ENCODE measurements at regions not wholly inside any gene's neighbourhood (a gene's known extent, or its start where the extent isn't known, plus 50 kb on each side); places are given as distances from the start of the nearest gene placed in this dataset.

GRCh38 chr21:27269644-27270043 lies 302.8 kb upstream of the ADAMTS5 start:
- DNase-seq (ENCODE audit: low spot score) = no peak

GRCh38 chr21:27268290-27268689 lies 301.4 kb upstream of the ADAMTS5 start:
- DNase-seq (ENCODE audit: low spot score) = no peak

- no peak for DNase-seq (ENCODE audit: low spot score)
These were observed 299.1 kb upstream of the ADAMTS5 start for GRCh38 chr21:27265949-27266348.

- DNase-seq (ENCODE audit: low spot score) = no peak
These were observed 298.6 kb upstream of the ADAMTS5 start for GRCh38 chr21:27265492-27265891.

DNA sequence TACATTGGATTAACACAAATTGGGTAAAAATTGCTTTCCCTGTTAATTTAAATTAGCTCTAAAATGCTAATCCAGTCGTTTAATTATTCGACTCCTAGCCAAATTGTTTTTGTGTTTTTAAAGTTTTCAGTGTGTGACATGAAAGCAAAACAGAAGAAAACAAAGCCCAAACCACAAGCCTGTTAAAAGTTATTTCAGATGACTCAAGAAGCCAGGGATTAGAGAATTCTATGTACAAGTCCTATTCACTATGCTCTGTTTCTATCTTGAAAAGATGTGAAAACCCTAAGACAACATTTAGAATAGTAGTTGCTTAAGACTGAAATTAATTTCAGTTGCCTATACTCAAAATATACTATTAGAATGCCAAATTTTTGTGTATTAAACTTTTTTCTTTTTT lies 294.8 kb upstream of the ADAMTS5 start:
- DNase-seq (ENCODE audit: low spot score) = no peak

GRCh38 chr21:27260728-27261127 lies 293.8 kb upstream of the ADAMTS5 start:
- DNase-seq (ENCODE audit: low spot score) = no peak

DNA sequence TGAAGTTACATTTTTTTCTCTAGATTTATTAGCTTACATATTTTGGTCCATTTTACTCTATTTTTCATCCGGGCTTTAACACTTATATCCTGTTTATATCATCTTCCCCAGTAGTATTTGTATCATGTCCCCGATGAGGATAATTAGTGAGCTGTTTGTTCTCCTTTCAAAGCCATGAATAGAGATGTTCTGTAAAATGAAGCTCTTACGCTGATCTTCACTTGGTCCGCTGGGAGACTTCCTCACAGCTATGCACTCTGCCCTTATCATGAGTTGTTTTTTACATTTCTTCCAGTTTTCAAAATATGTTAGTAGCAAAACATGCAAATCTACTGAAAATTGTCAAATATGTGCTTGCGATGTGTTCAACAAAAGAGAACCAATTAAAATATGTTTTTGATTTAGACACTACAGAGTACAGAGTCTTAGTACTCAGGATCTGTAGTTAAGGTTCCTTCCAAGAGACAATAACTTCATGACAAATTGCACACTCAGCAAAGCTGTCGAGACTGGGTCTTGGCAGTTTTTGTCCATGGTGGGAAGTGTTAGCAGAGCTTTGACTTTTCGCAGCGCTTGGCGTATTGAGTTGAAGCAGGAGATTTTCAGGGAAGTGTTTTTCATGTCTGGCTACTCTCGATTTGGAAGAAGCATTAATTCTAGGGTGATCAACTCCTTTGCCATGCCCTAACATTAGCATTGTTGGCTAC lies 292.0 kb upstream of the ADAMTS5 start:
- no peak for DNase-seq (ENCODE audit: low spot score)

GRCh38 chr21:27257908-27258556 lies 291.1 kb upstream of the ADAMTS5 start:
- DNase-seq (ENCODE audit: low spot score) = no peak

DNA sequence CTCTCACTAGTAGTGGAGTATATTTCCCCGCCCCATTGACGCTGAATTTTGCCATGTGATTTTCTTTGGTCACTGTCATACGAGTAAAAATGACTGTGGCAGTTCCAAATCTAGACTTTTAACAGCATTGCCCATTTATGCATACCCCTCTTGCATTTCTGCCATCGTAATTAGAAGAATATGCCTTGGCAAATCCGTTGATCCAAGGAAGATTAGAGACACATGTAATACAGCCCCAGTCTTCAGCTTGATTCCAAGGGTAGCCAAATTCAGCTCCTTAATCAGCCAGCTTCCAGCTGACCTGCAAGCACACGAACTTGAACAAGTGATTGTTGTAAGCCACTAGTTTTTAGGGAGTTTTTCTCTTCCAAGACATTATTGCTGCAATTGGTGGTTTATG lies 290.3 kb upstream of the ADAMTS5 start:
- no peak for DNase-seq (ENCODE audit: low spot score)

DNA sequence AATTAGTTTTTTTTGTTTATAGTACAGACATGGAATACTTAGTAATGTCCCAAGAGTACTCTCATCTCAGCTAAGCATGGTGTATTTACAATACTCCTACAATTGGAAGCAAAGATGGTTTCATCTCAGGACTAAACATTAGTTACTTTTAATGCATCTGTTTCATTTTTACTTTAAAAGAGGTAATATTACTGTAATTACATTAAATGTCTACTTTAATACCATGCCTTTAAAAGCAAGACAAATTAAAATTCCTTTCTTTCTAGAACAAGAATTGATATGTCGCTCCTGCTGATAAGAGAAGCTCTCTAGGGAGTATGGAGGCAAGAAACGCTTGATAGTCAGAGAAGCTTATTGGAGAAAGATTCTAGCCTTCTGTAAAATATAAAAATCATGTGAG lies 284.9 kb upstream of the ADAMTS5 start:
- DNase-seq (ENCODE audit: low spot score) = no peak

DNA sequence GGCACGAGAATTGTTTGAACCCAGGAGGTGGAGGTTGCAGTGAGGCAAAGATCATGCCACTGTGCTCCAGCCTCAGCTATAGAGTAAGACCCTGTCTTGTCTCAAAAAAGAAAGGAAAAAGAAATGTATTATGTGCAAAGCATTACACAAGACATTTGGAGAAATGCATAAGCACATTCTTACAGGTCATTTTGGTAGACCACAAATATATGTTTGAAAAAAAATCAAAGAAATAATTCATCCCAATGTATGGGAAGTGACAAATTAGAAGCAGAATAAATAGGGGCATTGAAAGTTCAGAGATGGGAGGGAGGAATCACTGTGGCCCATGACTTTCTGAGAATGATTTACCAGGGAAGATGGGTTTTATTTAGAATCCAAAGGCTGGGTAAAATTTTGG lies 283.5 kb upstream of the ADAMTS5 start:
- no peak for DNase-seq (ENCODE audit: low spot score)

DNA sequence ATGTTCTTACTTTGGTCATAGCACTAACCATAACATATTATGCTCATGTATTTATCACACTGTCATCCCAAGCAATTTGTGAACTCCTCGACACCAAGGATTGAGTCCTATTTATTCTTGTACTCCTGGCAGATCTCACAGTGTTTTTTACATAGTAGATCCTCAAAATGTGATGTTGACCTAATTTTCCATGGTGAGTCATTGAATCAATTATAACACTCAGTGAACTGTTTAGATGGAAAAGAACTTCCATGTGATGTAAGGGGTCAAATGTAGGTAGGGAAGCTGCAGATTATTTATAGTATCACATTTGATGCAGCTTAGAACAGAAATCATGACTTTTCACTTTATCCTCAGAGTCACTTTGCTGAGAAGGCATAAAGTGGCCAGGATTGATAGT lies 281.9 kb upstream of the ADAMTS5 start:
- no peak for DNase-seq (ENCODE audit: low spot score)

DNA sequence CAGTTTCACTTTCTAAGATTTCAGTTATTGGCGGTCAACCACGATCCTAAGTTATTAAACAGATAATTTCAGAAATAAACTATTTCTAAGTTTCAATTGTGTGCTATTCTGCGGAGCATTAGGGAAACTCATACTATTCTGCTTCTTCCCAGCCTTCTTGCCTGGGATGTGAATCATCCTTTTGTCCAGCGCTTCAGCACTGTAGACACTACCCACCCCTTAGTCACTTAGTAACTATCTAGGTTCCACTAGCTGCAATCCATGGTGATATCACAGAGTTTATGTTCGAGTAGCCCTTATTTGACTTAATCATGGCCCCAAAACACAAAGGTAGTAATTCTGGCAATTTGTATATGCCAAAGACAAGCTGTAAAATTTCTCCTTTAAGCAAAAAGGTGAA lies 279.9 kb upstream of the ADAMTS5 start:
- DNase-seq (ENCODE audit: low spot score) = no peak

- no peak for DNase-seq (ENCODE audit: low spot score)
These were observed 277.9 kb upstream of the ADAMTS5 start for GRCh38 chr21:27244776-27245175.

- no peak for DNase-seq (ENCODE audit: low spot score)
These were observed 277.5 kb upstream of the ADAMTS5 start for GRCh38 chr21:27244352-27244751.

- no peak for DNase-seq (ENCODE audit: low spot score)
These were observed 274.0 kb upstream of the ADAMTS5 start for GRCh38 chr21:27240839-27241238.

- no peak for DNase-seq (ENCODE audit: low spot score)
These were observed 266.7 kb upstream of the ADAMTS5 start for GRCh38 chr21:27233514-27234115.

- no peak for DNase-seq (ENCODE audit: low spot score)
These were observed 259.1 kb upstream of the ADAMTS5 start for GRCh38 chr21:27225940-27226339.

DNA sequence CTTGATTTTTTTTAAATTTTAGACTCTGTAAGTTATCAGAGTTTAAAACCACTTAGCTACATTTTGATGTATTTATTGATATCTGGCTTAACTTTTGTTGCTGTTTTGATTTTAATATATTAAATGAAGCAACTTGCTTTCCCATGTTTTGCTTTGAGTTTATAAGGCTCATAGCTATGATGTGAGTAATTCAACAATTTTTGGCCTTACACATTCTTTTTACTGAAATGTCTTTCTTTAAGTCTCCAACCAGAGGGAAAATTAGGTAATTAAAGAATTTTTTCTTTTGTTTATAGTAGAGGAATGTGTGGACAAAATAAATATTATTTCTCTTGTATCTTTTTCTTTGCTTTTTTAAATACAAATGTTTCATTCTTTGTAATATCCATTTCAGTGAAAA lies 258.3 kb upstream of the ADAMTS5 start:
- DNase-seq (ENCODE audit: low spot score) = no peak

DNA sequence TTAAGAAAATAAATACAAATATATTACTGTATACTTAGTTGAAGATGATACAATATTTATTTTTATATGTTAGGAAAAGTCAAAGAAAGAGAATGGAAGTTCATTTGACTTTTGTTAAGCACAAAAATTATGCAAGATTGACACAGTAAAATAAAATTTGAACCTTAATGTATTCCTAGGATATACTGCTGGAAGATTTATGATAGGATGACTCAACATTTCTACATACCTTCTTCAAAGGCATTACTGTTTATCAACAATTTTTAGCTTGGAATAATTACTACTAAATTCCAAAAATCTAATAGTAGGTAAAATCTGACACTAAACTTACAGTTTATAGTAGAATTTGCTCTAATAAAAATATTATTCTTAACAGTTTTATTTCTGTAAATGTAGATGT lies 257.3 kb upstream of the ADAMTS5 start:
- DNase-seq (ENCODE audit: low spot score) = no peak

- DNase-seq (ENCODE audit: low spot score) = no peak
These were observed 254.2 kb upstream of the ADAMTS5 start for GRCh38 chr21:27221077-27221476.

- no peak for DNase-seq (ENCODE audit: low spot score)
These were observed 253.5 kb upstream of the ADAMTS5 start for GRCh38 chr21:27220416-27220815.

DNA sequence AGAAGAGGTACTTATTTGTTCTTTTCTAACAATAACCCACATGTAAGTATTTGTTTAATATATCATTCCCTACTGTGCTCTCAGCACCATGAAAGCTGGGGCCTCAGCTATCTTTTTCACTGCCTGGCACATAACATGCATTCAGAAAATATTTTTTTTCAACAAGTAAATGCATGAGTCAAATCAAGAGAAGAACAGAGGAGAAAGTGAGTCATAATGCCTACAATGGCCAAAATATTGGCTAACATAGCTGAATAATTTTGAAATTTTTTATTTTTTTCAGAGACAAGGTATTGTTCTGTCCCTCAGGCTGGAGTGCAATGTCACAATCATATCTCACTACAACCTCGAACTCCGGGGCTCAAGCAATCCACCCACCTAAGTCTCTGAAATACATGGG lies 252.2 kb upstream of the ADAMTS5 start:
- no peak for DNase-seq (ENCODE audit: low spot score)

All from mucosa of gallbladder (tissue), 1 donor.